Neuronal stem cell (in vitro differentiated cells): ENCODE measurements at regions not wholly inside any gene's neighbourhood (a gene's known extent, or its start where the extent isn't known, plus 50 kb on each side); places are given as distances from the start of the nearest gene placed in this dataset.

Experiments
- DNase-seq: peaks from one replicate; pipeline ENCODE4 v3.0.0-alpha.2; 2013; ENCODE audit warnings: low spot score
- H2AFZ ChIP-seq: one replicate; pipeline ENCODE4 v1.6.1; 2013; ENCODE audit warnings: mild to moderate bottlenecking, low read length, inconsistent platforms
- H2AK5ac ChIP-seq: 2 replicates; pipeline ENCODE4 v1.6.1; 2013; ENCODE audit warnings: low read depth, mild to moderate bottlenecking, inconsistent platforms, low read length, moderate library complexity, mixed read lengths
- H2BK120ac ChIP-seq: 2 replicates; pipeline ENCODE4 v1.6.1; 2013; ENCODE audit warnings: low read depth, mild to moderate bottlenecking, inconsistent platforms, low read length, moderate library complexity, mixed read lengths
- H2BK12ac ChIP-seq: one replicate; pipeline ENCODE4 v1.6.1; 2013; ENCODE audit warnings: low read length, inconsistent platforms
- H2BK15ac ChIP-seq: 2 replicates; pipeline ENCODE4 v1.6.1; 2013; ENCODE audit warnings: mild to moderate bottlenecking, low read length, inconsistent platforms, mixed read lengths
- H2BK5ac ChIP-seq: one replicate; pipeline ENCODE4 v1.6.1; 2013; ENCODE audit warnings: inconsistent platforms, mild to moderate bottlenecking, low read length, moderate library complexity
- H3K14ac ChIP-seq: one replicate; pipeline ENCODE4 v1.6.1; 2013; ENCODE audit warnings: low read length, inconsistent platforms
- H3K18ac ChIP-seq: 2 replicates; pipeline ENCODE4 v1.6.1; 2013; ENCODE audit warnings: low read length, inconsistent platforms
- H3K23ac ChIP-seq: 2 replicates; pipeline ENCODE4 v1.6.1; 2013; ENCODE audit warnings: low read depth, mild to moderate bottlenecking, mixed read lengths, low read length, inconsistent platforms; ENCODE audit not compliant: poor library complexity
- H3K27ac ChIP-seq: replicated peaks from 3 replicates; pipeline ENCODE4 v1.5.1; 2013; ENCODE audit warnings: low read length, inconsistent platforms
- H3K27me3 ChIP-seq, 3 experiments: 2 replicates each; pipeline ENCODE4 v1.6.1; 2013; ENCODE audit warnings: low read length in 3 of 3, mild to moderate bottlenecking in 2 of 3, inconsistent platforms in 1 of 3, low read depth in 1 of 3, mixed read lengths in 1 of 3, moderate library complexity in 1 of 3; ENCODE audit not compliant: control insufficient read depth in 3 of 3, insufficient read depth in 3 of 3
- H3K36me3 ChIP-seq, 2 donors: replicated peaks in 1 of 2; 2 replicates each; pipeline ENCODE4 v1.6.1; 2013; ENCODE audit warnings: low read length in 2 of 2; ENCODE audit not compliant: control insufficient read depth in 2 of 2, insufficient read depth in 2 of 2
- H3K4ac ChIP-seq: 2 replicates; pipeline ENCODE4 v1.6.1; 2013; ENCODE audit warnings: inconsistent platforms, mild to moderate bottlenecking, low read length, moderate library complexity
- H3K4me1 ChIP-seq, 2 donors: 1 replicate in 1 of 2; 2 replicates in 1 of 2; pipeline ENCODE4 v1.6.1; 2013; ENCODE audit warnings: low read length in 2 of 2, low read depth in 1 of 2; ENCODE audit not compliant: control insufficient read depth in 2 of 2, insufficient read depth in 1 of 2
- H3K4me2 ChIP-seq: one replicate; pipeline ENCODE4 v1.6.1; 2013; ENCODE audit warnings: mild to moderate bottlenecking, low read length, inconsistent platforms; ENCODE audit not compliant: insufficient read depth, poor library complexity, severe bottlenecking
- H3K4me3 ChIP-seq, 2 donors: 2 replicates each; pipeline ENCODE4 v1.5.1; 2013; ENCODE audit warnings: low read length in 2 of 2, mild to moderate bottlenecking in 2 of 2, inconsistent platforms in 1 of 2, moderate library complexity in 1 of 2
- H3K79me1 ChIP-seq: one replicate; pipeline ENCODE4 v1.6.1; 2013; ENCODE audit warnings: low read depth, mild to moderate bottlenecking, inconsistent platforms, low read length, moderate library complexity
- H3K9ac ChIP-seq: one replicate; pipeline ENCODE4 v1.6.1; 2013; ENCODE audit warnings: mild to moderate bottlenecking, low read depth, low read length, inconsistent platforms; ENCODE audit not compliant: poor library complexity
- H3K9me3 ChIP-seq, 2 donors: replicated peaks in 1 of 2; 2 replicates each; pipeline versions ENCODE3 to v1.6.1; 2013; ENCODE audit warnings: low read length in 2 of 2, mild to moderate bottlenecking in 2 of 2, inconsistent platforms in 1 of 2, low read depth in 1 of 2, mixed read lengths in 1 of 2, moderate library complexity in 1 of 2; ENCODE audit not compliant: control insufficient read depth in 2 of 2, insufficient read depth in 1 of 2
- H4K8ac ChIP-seq: one replicate; pipeline ENCODE4 v1.6.1; 2013; ENCODE audit warnings: low read depth, mild to moderate bottlenecking, inconsistent platforms, low read length, moderate library complexity
- H4K91ac ChIP-seq: one replicate; pipeline ENCODE4 v1.6.1; 2013; ENCODE audit warnings: low read length, low read depth, mild to moderate bottlenecking, inconsistent platforms; ENCODE audit not compliant: poor library complexity
- WGBS, 2 donors: extraction: QIAGEN DNeasy Blood & Tissue Kit; methylation state at CpG; one replicate each; pipeline ENCODE4 v1.1.7; 2013; ENCODE audit warnings: missing lambda C conversion rate in 2 of 2, mixed read lengths in 1 of 2; ENCODE audit not compliant: insufficient read length in 2 of 2, insufficient replicate concordance in 1 of 2; ENCODE audit errors: extremely low coverage in 2 of 2; 5-methylcytosine and 5-hydroxymethylcytosine counted together

DNA sequence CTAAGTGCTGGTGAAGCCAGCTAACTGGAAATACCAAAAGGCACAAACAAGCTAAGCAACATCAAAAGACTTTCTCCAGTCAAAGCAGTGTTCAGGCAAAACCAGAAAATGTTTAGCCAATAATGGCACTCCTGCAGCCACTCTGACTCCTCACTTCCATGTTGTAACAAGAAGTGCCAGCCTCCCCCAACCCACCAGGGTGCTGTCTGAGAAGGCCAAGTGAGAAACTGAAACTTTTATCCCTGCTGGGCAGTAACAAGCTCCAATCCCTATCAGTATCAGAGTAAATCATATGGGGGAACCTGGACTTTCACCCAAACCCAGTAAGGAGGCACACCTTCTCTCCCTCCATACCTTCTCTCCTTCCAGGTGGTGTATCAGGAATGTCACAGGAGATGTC lies 414.8 kb upstream of the NMUR2 start:
- H3K4me3 ChIP-seq = no peak overlapping the region
- DNase-seq = no peak

DNA sequence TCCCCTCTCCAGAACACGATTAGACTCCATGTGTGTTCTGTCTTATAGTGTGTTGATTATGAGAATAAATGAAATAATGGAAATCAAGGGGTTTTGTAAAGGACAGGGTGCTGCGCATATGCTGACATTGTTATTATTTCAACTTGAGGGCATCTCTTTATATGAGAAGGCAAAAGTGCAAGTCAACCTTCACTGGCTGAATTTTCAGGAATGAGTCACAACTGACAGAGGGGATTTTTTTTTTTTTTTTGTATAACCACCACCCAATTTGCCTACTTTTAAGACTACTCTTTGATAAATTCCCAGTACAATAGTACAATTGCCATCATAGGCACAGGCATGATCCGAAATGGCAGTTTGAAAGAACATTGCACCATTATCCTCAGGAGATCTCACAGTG lies 419.2 kb upstream of the NMUR2 start:
- no peaks in the 10 kb centered on the region for H3K9me3 ChIP-seq
- WGBS, 2 donors = no CpG with 5 or more reads among the region's 3 CpGs
- no peak overlapping the region for H3K14ac ChIP-seq

More for the DNA sequence above, 414.8 kb upstream of the NMUR2 start:
- Histone ChIP-seq H3K79me1 (no peaks in the 10 kb centered on the region), H2BK12ac (no peak overlapping the region), H4K91ac (no peak overlapping the region), H3K4ac (no peak overlapping the region), H3K4me2 (no peak overlapping the region), H3K36me3 (no peaks in the 10 kb centered on the region), H2AFZ (no peak overlapping the region), H3K23ac (no peak overlapping the region), H3K9ac (no peak overlapping the region), H2BK15ac (no peak overlapping the region), H3K18ac (no peak overlapping the region), H2AK5ac (no peak overlapping the region), H3K4me1 (no peaks in the 10 kb centered on the region), H2BK5ac (no peak overlapping the region), H3K9me3 (no peaks in the 10 kb centered on the region), H2BK120ac (no peak overlapping the region), H3K27me3 (no peaks in the 10 kb centered on the region), H3K27ac (no peak overlapping the region), H4K8ac (no peak overlapping the region), H3K14ac (no peak overlapping the region)

DNA sequence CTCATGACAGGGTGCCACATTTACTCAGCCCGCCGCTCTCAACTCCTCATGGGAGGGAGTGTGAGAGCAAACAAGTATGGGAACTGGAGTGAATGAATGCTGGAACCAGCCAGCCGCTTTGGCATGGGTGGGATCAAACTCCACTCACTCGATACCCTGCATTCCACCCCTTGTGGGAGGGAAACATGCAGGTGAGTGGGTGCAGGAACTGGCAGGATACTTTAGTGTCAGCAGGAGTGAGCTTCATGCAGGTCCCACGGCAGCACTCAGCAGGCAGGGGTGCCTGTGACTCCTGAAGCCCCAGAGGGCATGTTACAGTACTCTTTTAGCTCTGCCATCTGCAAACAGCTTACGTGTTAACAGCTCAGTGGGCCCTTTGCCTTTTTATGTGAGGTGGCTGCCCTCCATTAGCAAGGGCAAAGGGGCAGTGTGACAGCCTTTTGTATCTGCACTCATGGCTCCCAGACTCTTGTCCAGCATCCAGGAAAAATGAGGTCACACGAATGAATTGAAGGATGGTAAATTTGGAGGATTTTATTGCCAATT lies 433.2 kb upstream of the NMUR2 start:
- Histone ChIP-seq H2BK5ac (no peak overlapping the region), H3K27me3 (no peaks in the 10 kb centered on the region), H3K4me2 (no peak overlapping the region), H3K9ac (no peak overlapping the region), H2BK12ac (no peak overlapping the region), H2BK120ac (no peak overlapping the region), H2AK5ac (no peak overlapping the region), H2BK15ac (no peak overlapping the region), H2AFZ (no peak overlapping the region), H3K4me3 (no peak overlapping the region), H3K79me1 (no peaks in the 10 kb centered on the region), H4K8ac (no peak overlapping the region), H3K27ac (no peak overlapping the region), H3K23ac (no peak overlapping the region), H3K9me3 (no peaks in the 10 kb centered on the region), H3K4me1 (peaks cover 0 to 3% of the 10 kb centered on the region in 2 donors), H3K14ac (no peak overlapping the region), H4K91ac (no peak overlapping the region), H3K4ac (no peak overlapping the region), H3K36me3 (no peaks in the 10 kb centered on the region), H3K18ac (peak overlapping the region; percentile 5)
- no CpG with 5 or more reads among the region's 7 CpGs for WGBS, 2 donors
- DNase-seq = no peak

More for the DNA sequence above, 419.2 kb upstream of the NMUR2 start:
- Histone ChIP-seq H2BK120ac (no peak overlapping the region), H2AK5ac (no peak overlapping the region), H2AFZ (no peak overlapping the region), H3K27ac (no peak overlapping the region), H4K8ac (no peak overlapping the region), H3K79me1 (no peaks in the 10 kb centered on the region), H4K91ac (no peak overlapping the region), H3K23ac (no peak overlapping the region), H3K4me2 (no peak overlapping the region), H3K4me3 (no peak overlapping the region), H2BK15ac (no peak overlapping the region), H2BK12ac (no peak overlapping the region), H3K27me3 (no peaks in the 10 kb centered on the region), H3K4ac (no peak overlapping the region), H3K4me1 (no peaks in the 10 kb centered on the region), H3K18ac (no peak overlapping the region), H3K9ac (no peak overlapping the region), H3K36me3 (no peaks in the 10 kb centered on the region), H2BK5ac (no peak overlapping the region)
- no peak for DNase-seq

DNA sequence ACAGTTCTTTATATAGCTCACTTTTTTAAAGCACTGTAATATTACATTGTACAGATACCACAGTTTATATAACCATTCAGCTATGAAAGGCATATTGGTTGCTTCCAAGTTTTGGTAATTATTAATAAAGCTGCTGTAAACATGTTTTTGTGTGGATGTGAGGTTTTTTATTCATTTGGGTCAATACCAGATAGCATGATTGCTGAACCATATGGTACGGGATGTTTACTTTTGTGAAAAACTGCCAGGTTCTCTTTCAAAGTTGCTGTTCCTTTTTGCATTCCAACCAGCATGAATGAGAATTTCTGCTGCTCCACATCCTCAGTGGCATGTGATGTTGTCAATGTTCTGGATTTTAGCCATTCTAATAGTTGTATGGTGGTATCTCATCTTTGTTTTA lies 439.6 kb upstream of the NMUR2 start:
- no peak overlapping the region for H2BK5ac ChIP-seq
- H4K8ac ChIP-seq = no peak overlapping the region
- no peaks in the 10 kb centered on the region for H3K79me1 ChIP-seq
- no peaks in the 10 kb centered on the region for H3K36me3 ChIP-seq
- no peak overlapping the region for H3K27ac ChIP-seq
- no peak overlapping the region for H3K9ac ChIP-seq
- H3K9me3 ChIP-seq = no peaks in the 10 kb centered on the region
- H3K4me3 ChIP-seq = no peak overlapping the region
- H3K4me1 ChIP-seq = no peaks in the 10 kb centered on the region
- H3K18ac ChIP-seq = no peak overlapping the region
- no peak overlapping the region for H4K91ac ChIP-seq
- no peak overlapping the region for H3K23ac ChIP-seq
- H2AFZ ChIP-seq = no peak overlapping the region
- no peak overlapping the region for H3K4me2 ChIP-seq
- no peak overlapping the region for H3K14ac ChIP-seq
- WGBS, 2 donors = no CpG with 5 or more reads among the region's 1 CpG
- H2BK12ac ChIP-seq = no peak overlapping the region
- no peak overlapping the region for H2BK120ac ChIP-seq
- H3K4ac ChIP-seq = no peak overlapping the region
- H3K27me3 ChIP-seq = no peaks in the 10 kb centered on the region
- H2AK5ac ChIP-seq = no peak overlapping the region
- H2BK15ac ChIP-seq = no peak overlapping the region
- no peak for DNase-seq
